Limb (tissue), 2 donors: ENCODE measurements at regions not wholly inside any gene's neighbourhood (a gene's known extent, or its start where the extent isn't known, plus 50 kb on each side); places are given as distances from the start of the nearest gene placed in this dataset.

ENCODE experiments used
- DNase-seq, 2 donors: peaks; one replicate each; pipeline ENCODE4 v3.0.0-alpha.2; 2016; ENCODE audit errors: extremely low spot score in 2 of 2

DNA sequence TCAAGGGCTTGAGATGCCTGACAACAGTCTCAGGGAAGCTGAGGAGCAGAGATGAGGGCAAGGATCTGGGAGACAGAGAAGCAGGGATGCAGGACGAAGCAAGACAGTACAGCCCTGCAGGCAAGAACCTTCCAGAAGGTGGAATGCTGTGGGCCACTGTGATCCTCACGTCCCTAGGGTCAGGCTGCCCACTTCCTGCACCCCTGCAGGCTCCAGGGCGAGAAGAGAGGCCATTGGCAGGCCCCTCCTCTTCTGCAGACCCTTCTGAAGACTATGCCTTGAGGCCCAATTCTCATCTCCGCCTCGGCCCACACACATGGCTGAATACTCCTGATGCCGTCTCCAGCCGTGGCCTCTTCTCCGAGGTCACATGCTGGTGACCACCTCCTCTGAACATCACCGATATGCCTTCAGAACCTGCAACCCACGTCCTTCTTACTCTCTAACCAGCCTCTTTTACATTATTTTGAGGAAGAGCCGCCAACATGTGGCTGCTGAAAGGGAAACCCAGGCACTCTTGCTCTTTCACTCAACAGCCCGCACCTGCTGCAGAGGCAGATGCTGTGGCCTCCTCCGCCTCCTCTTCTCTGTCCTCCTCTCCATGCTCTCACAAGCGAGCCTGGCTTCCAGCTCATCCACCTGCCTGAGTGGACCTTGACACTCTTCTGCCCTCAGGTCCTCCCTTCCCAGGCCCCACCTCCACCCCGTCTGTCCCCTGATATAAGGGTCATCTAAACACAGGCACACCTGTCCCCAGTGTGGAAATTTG lies 181.5 kb downstream of the IRX2 start:
- DNase-seq, result no peak

DNA sequence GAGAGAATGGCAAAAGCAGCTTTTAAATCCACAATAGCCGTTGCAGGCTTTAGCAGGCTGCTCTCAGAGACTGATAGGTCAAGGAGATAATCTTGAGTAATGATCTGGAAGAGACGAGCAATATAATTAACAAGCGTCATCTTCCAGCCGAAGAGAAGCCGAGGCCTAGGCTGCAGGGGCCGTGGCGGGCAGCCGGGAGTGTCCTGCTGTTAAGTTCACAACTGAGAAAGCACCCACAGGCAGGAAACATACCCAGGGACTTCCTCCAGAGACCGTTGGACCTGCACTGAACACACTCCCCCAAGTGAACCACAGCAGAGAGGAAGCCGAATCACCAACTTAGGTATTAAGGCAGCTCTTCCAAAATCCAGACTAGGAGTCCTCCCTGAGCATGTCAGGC lies 182.3 kb downstream of the IRX2 start:
- DNase-seq, result no peak

DNA sequence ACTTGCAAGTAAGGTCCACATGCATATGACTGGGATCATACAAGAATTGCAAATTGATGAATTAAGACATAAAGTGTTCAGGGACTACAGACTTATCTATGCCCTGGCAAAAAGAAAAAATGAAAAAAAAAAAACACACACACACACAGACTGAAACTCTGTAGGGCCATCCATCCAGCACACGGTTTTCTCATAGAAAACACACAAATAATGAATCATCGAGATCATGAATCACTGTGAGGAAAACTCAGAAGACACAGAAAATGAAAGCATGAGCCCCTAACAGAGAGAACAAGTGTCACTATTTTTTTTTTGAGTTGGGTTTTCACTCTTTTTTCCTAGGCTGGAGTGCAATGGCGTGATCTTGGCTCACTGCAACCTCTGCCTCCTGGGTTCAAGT lies 185.2 kb downstream of the IRX2 start:
- DNase-seq, result no peak

DNA sequence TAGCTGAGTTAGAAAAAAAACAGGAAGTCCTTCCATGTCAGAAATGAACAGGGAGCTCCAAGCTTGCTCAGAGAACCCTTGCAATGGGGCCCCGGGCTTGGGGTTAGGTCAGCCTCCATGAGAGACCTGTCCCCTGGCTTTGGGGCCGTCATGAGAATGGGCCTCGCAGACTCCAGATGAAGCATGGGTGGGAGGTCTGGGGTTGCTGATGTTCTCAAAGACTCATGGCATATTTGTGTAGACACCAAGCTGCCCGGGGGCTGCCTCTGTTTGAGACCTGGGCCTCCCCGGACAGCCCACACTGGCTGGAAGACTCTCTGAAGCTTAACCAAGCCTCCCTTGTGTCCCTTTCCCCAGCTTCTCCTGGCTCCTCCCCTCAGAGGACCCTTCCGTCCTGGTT lies 186.3 kb downstream of the IRX2 start:
- DNase-seq, result no peak

DNA sequence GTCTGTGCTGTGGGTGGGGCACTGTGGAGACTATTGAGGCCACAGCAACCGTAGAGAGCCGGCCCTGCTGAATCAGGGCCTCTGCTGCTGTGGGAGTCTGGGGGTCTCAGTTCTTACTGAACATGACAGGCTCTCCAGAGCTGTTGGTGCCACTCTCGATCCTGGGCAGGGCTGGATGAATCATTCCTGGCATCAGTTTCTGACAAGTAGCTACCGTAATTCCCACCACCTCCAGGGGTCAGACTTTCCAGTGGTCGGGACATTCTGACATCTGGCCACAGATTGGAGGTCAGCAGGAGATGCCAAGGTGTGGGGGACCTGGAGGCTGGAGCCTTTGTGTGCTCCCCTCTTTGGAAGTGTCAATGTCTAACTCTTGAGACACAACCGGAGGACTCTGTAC lies 188.4 kb downstream of the IRX2 start:
- DNase-seq, result no peak

DNA sequence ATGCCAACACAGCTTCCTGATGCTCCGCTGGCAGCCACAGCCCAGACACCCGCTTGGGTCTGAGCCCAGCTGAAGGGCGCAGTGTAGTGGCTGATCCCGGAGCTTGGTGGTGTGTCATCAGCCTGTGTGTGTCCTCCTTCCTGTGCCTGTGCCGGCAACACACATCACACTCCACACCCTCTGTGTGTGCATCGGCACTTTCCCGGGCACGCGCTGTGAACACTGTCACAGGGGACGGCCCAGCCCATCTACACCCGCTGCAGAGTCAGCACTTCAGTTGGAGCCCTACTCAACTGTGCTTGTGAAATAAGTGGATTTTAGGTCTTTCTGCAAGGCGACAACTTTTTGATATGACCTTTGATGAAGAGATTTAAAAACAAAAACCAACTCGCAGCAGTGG lies 189.4 kb downstream of the IRX2 start:
- no peak for DNase-seq

DNA sequence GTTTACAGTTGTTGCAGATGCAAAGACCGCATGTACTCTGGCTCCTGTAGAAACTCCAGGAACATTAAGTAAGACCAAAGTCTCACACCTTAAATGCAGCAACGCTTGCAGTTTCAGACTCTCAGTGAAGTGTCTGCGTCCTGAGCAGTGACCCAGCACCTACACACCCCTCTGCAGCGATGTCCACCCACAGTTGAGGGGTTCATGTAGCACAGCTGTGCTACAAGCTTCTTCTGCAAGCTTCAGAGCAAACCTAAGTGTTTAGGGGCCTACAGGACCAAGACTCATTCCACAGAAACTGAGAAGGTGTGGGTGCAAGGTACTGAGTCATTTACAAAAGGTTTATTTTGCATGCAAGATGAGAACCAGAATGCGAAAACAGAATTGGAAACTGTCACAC lies 191.0 kb downstream of the IRX2 start:
- DNase-seq, result no peak

DNA sequence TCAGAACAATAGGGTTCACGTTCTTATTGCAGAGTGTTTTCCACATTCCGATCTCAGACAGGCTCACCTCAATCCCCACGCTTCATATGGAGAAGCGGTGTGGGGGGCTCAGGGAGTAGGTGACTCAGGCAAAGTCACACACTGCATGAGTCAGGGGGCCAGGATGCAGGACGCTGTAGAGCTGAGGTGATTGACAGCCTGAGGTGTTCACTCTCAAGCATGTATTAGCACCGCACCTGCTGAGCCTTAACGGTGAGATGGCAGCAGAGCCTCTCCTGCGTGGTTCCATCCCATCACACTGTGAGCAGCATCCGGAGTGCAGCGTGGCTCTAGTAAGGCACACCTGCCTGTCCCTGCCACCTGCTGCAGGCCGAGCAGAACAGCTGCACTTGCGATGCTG lies 194.0 kb downstream of the IRX2 start:
- no peak for DNase-seq

DNA sequence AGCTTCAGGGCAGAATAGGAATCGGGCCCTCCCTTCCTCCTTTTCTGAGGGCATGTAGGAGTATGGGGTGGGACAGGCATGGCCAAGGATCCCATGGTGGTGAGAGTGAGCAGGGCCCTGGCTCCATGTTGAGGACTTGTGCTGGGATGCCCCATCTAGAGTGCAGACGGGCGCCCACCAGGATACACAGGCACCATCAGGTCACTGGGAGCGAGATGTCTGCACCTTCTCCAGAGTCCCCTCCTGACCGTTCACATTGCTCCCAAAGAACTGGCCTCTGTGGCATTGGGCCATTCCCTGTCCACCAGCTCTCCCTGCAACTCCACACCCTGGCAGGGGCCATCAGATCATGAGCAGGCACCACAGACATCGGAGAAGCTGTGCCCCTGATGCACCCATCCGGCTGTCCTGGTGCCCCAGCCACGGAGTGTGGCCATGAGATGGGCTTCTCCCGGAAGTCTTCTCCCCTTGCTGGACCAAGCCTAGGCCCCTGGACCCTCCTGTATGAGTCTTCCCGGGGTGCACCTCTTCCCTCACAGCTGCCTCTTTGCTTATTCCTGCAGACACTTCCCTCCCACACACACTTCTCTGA lies 195.0 kb downstream of the IRX2 start:
- DNase-seq, result no peak

DNA sequence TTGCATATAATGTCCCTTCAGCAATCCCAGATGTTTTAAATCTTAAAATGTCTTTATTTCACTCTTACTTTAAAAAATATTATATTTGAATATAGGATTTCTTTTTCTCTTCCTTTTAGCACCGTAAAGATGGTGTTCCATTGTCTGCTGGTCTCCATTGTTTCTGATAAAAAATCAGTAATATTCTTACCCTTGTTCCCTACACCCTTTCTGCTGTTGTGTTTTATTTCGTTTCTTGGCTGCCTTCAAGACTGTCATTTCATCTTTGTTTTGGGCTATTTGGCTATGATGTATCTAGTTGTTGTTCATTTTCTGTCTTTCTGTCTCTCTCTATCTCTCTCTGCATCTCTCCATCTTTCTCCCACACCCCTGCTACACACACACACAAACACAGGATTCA lies 197.9 kb downstream of the IRX2 start:
- no peak for DNase-seq

DNA sequence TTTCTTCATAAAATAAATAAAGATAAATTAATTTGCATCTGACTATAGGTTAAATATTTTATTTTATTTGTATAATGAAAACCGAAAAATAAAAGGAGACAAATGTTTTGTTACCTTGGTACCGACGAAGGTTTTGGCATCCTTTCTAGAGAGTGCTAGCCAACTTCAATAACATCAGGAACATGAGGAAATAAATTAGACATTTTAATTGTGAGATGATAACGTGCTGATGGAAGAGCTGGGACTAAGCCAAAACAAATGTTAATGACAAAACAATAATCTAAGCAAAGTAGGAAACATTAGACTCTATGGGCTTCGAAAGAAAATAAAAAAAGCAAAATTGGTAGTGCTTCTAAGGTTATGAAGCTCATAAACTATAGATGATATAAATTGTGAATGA lies 201.0 kb downstream of the IRX2 start:
- no peak for DNase-seq

DNA sequence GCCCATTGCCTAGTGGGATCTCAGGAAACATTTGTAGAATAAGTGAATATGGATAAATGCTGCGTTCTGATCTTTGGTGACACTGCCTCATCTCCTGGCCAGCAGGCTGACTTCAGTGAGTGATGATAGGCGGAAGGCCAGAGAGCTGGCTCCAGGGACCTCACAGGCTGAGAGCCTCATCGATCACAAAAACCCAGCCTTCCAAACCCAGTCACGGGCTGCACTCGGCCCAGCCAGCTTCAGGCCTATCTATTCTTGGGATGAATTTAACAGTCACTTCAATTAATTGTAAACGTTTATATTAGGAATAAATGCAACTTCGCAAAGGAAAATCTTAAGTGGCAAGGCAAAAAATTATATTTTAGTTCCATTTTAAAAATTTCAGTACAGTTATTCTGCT lies 201.6 kb downstream of the IRX2 start:
- DNase-seq, result no peak

DNA sequence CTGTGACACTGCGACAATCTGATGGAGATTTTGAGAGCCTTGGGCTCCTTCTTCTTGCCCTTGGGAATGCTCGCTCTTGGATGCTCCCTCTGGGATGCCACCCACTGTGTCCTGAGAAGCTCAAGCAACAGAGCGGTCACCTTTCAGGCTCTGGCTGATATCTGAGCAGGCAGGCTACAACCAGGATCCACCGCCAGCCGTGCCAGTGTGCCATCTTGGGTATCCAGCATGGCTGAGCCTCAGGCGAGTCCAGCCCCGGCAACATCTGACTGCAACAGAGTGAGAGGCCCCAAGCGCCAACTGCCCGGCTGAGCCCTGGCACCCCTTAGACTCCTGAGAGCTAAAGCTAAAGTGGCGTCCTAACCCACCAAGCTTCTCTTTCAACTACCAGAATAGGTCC lies 202.1 kb downstream of the IRX2 start:
- DNase-seq, result no peak

DNA sequence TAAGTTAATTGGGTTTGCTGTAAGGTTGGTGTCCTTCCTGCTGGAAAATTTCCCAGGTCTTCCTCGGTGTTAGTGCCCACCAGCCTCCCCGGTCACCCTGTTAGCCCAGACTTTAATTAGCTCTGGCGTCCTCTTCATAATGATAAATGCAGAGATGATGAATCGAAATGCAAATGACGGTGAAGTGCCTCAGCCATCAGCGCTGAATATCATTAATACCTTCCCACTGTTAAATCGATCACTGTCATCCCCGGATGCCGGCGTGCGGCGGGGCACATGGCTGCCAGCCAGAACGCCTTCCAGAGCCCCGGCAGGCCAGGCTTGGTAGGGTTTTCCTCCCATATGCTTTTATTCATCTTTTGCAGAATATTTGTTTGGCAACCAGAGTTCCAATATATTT lies 204.5 kb downstream of the IRX2 start:
- DNase-seq, result no peak

DNA sequence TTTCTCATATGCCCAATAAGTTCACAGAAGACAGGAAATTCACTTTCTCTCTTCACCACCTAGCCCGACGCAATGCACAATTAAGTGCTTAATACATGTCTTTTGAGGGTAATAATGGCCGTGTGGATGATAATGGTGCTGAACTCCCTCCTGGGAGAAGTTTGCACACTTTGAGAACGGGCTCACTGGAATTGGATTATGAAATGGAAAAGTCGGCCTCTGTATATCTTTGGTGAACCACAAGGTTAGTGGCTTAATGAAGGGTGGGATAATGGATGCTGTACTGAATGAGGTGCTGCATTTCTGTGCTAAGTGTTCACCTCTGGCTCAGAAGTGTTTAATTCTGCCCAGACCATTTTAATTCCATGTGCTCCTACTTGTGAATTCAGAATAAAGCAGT lies 207.5 kb downstream of the IRX2 start:
- no peak for DNase-seq

DNA sequence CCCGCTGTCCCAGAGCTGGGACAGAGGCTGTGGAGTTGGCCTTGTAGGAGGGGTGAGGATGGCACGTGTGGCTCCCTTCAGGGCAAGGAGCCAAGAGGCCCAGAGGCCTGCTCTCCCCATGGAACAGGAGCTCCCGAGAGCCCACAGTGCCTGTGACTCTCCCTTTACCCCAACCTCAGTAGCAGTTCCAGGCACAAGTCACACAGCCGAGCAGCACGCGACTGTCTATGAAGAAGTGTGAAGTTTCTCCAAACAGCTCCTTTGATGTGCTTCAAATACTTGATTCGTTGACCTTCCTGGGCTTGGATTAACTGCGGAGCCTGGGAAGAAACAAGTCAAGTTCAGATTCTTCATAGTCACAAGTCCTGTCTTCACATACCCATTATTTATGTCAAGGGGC lies 208.7 kb downstream of the IRX2 start:
- DNase-seq, result no peak

DNA sequence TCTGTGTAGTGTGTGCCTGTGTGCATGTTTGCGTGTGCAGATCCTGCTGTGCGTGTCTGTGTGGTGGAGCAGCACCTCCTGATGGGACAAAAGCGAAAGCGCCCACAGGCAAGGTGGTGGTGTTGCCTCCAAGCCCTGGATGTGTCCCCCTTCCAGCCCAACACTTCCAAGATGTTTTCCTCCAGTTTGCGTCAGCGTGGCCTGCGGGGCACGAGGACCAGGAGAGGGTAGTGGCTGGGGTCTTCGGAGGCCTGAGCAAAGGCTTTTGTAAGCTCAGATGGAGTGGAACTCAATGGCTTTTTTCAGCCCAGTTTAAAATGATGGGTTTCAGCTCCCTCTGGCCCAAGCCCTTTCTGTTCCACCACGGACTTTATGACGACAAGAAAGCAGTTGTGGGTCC lies 209.5 kb downstream of the IRX2 start:
- DNase-seq, result no peak

DNA sequence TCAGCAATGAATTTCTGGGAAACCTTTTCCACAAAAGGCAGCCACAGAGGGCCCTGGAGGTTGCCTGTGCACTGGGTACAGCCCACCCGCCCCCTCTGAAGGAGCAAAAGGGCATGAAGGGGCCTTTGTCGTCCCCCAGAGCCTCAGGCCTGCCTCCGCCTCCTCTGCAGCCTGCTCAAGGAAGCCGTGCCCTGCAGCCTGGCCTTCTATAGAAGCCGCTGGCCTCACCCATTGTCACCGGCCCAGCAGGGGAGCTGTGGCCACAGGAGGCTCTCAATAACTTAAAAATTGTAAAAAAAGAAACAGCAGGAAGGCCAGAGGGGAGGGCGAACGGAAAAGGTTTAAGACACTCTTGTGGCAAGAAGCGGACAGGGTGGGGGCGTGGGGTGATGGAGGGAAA lies 213.3 kb downstream of the IRX2 start:
- no peak for DNase-seq

DNA sequence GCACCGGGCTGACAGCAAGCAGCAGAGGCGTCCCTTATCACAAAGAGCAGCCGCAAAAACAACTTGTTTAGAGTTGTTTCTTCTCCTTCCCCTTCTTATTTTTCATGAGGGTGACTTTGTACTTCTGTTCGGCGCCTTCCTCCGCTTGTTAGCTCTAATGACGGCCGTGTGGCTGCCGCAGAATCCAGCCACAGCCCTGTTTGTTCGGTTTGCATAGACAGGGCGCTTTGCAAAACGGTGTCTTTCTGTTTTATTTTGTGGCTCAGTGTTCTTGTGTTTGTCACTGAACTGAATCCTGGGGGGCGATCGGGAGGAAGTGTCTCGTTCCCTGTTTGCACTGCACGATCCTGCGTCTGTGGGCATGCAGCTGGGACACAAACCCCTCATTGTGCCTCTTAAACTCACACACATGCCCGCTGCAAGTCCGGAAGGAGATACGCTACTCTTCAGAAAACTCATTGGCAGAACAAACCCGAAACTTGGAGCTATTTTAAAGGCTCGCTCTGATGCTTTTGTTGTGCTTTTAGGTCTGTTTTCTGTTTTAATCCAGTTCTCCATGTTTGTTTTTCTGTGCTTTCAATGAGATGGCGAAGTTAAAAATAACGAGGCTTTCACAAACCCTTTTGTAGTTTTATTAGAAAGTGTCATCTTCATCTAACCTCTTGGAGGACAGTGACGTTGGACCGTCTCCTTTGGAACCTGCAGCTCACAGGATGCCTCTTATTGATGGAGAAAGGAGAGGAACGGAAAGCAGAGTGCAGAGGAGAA lies 213.9 kb downstream of the IRX2 start:
- DNase-seq, result no peak

DNA sequence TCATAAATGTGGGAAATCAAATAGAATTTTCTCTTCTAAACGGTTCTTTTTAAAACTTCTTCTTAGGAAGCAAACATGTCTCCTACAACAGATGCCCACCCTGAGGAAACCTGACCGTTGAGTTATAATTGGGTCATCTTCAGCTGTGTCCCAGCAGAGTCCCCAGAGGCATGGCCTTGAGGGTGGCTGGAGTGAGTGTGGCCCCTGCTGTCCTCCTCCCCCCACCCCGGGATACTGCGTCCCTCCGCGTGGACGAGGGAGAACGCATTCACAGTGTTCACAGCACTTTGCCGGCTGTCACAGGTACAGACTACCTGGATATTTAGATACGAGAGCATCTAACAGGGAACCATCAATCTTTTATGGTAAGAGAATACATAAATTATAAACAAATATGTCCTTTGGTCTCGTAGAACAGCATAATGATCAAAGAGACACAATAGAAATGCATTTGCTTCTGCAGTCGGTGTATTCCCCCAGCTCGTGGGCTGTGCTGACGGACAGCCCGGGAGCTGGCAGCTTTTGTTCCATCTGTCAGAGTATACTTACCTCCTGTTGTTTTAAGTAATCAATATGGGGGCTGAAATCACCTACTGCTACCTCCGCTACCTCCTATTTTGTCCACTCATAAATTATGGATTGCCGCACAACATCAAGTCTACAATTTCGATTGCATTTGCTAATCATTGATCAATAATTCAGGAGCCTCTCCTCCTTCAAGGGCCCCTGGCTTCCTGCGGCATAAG lies 214.7 kb downstream of the IRX2 start:
- DNase-seq, result no peak

DNA sequence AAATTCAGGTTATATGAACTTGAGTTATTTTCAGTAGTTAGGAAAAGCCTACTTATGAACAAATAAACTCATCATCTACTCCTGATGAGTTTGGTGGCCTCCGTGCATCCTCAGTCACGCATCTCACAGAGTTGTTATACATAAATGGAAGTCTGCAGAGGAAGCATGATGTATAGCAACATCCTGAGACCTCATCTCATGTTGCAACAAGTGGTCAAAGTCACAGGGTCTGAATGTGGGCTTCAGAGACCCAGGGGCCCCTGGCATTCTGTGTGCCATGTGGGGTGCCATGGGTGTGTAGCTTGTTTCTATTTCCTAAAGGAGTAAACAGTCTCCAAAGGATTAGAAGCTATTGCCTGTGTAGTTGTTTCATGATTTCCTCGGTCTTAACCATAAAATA lies 216.5 kb downstream of the IRX2 start:
- DNase-seq, result no peak

DNA sequence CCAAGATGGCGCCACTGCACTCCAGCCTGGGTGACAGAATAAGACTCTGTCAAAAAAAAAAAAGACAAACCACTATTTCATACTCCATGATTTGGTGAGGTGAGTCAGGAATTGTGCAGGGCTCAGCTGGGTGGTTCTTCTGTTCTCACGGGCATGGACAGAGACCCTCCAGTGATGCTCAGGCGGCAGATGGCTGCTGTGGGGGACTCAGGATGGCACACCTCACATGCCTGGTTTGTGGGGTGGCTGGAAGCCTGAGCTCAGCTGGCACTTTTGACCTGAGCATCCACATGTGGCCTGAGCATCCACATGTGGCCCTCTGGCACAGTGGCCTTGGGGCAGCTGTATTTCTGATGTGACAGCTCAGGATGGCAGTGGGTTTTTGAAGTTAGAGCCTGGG lies 217.2 kb downstream of the IRX2 start:
- DNase-seq, result no peak
